ENCODE measurements at regions not wholly inside any gene's neighbourhood (a gene's known extent, or its start where the extent isn't known, plus 50 kb on each side); places are given as distances from the start of the nearest gene placed in this dataset.
"Not testable (repeated sequence)": the region's sequence is repeated elsewhere in the genome, so short reads cannot be mapped to it uniquely, and the experiment has no call there.

DNA sequence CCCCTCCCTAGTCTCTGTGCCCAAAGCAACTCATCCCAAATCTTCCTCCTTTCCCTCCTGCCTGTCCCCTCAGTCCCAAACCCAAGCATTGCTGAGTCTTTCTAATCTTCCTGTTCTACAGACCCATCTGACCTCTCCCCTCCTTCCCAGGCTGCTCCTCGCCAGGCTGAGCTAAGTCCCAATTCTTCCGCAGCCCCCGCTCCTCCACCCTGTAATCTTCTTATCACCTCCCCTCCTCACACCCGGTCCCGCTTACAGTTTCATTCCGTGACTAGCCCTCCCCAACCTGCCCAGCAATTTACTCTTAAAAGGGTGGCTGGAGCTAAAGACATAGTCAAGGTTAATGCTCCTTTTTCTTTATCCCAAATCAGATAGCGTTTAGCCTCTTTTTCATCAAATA, 86.8 kb upstream of the ALDH3B2 start:
- BruUV-seq (replicated peaks); H3K27me3 Mint-ChIP-seq (ENCODE audit: insufficient read depth, unreplicated experiment); intact Hi-C loops (cut with micrococcal nuclease; ENCODE audit: unreplicated experiment); H3K27ac Mint-ChIP-seq (ENCODE audit: unreplicated experiment); H3K9me3 Mint-ChIP-seq (ENCODE audit: unreplicated experiment); CTCF ChIA-PET; H3K9me3 ChIP-seq; H3K4me3 ChIP-seq (ENCODE audit: low read depth, low read length); DNase-seq; POLR2A ChIA-PET; H3K36me3 Mint-ChIP-seq (ENCODE audit: insufficient read depth, unreplicated experiment); H3K4me3 Mint-ChIP-seq (ENCODE audit: unreplicated experiment); H3K36me3 ChIP-seq (ENCODE audit: control insufficient read depth, insufficient read depth, low read length); H3K27me3 ChIP-seq (replicated peaks; ENCODE audit: control insufficient read depth, insufficient read depth, low read length): not testable (repeated sequence)
- H3K4me1 ChIP-seq = peaks cover 44% of the 10 kb centered on the region
- H3K4me1 Mint-ChIP-seq (ENCODE audit: low read depth, unreplicated experiment) = peaks cover 50% of the 10 kb centered on the region

DNA sequence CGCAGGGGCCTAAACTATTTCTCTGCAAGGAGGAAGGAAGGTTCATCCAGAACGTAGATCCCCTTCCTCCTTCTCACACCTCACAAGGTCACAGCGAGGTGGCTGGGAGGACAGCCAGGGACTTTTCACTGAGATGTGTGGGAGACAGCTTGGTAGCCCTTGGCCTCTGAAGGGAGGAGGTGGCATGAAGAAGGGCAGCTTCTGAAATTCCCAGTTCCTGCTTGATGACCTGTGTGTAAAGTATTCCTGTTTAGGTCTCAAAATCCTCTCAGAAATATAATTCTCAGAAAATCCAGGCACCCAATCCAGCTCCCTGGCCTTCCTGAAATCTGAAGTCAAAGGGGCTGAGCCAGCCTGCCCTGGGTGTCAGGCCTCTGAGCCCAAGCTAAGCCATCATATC, 84.9 kb upstream of the ALDH3B2 start:
- H3K36me3 Mint-ChIP-seq (ENCODE audit: insufficient read depth, unreplicated experiment); BruUV-seq (replicated peaks); H3K36me3 ChIP-seq (ENCODE audit: control insufficient read depth, insufficient read depth, low read length); H3K4me3 Mint-ChIP-seq (ENCODE audit: unreplicated experiment); H3K27me3 ChIP-seq (replicated peaks; ENCODE audit: control insufficient read depth, insufficient read depth, low read length); DNase-seq; H3K4me3 ChIP-seq (ENCODE audit: low read depth, low read length); H3K9me3 Mint-ChIP-seq (ENCODE audit: unreplicated experiment); H3K9me3 ChIP-seq; POLR2A ChIA-PET; H3K27me3 Mint-ChIP-seq (ENCODE audit: insufficient read depth, unreplicated experiment); CTCF ChIA-PET: not testable (repeated sequence)
- Mint-ChIP-seq H3K27ac (ENCODE audit: unreplicated experiment) (peak overlapping the region; percentile 90), H3K4me1 (ENCODE audit: low read depth, unreplicated experiment) (peaks cover 53% of the 10 kb centered on the region)
- intact Hi-C loops (cut with micrococcal nuclease; ENCODE audit: unreplicated experiment) = loop anchor here (5.0 kb wide), 1 partner anchor 33 kb away; no protein-coding TSS in a partner anchor
- peaks cover 50% of the 10 kb centered on the region for H3K4me1 ChIP-seq

DNA sequence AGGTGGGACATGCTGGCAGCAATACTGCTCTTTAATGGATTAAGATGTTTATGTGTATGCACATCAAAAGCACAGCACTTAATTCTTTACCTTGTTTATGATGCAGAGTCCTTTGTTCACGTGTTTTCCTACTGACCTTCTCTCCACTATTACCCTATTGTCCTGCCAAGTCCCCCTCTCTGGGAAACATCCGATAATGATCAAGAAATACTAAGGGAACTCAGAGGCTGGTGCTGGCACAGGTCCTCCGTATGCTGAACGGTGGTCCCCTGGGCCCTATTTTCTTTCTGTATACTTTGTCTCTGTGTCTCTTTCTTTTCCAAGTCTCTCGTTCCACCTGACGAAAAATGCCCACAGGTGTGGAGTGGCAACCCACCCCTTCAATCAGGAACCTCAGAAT, 84.0 kb upstream of the ALDH3B2 start:
- intact Hi-C loops (cut with micrococcal nuclease; ENCODE audit: unreplicated experiment) = loop anchor here (1.0 to 5.0 kb wide), 3 partner anchors 21 to 34 kb away; no protein-coding TSS in a partner anchor
- POLR2A ChIA-PET; H3K36me3 Mint-ChIP-seq (ENCODE audit: insufficient read depth, unreplicated experiment); H3K9me3 Mint-ChIP-seq (ENCODE audit: unreplicated experiment); H3K27me3 Mint-ChIP-seq (ENCODE audit: insufficient read depth, unreplicated experiment); H3K9me3 ChIP-seq; CTCF ChIA-PET; DNase-seq; H3K27me3 ChIP-seq (replicated peaks; ENCODE audit: control insufficient read depth, insufficient read depth, low read length); H3K36me3 ChIP-seq (ENCODE audit: control insufficient read depth, insufficient read depth, low read length): not testable (repeated sequence)
- Mint-ChIP-seq H3K27ac (ENCODE audit: unreplicated experiment) (peak overlapping the region; percentile 90), H3K4me3 (ENCODE audit: unreplicated experiment) (peak overlapping the region; percentile 59), H3K4me1 (ENCODE audit: low read depth, unreplicated experiment) (peaks cover 52% of the 10 kb centered on the region)
- H3K4me3 ChIP-seq (ENCODE audit: low read depth, low read length) = 0 out of 2 replicates have a peak overlapping the region, but pooled peaks have one; percentile 8
- peaks cover 54% of the 10 kb centered on the region for H3K4me1 ChIP-seq
- BruUV-seq (replicated peaks) = TSS peak; percentile 86

DNA sequence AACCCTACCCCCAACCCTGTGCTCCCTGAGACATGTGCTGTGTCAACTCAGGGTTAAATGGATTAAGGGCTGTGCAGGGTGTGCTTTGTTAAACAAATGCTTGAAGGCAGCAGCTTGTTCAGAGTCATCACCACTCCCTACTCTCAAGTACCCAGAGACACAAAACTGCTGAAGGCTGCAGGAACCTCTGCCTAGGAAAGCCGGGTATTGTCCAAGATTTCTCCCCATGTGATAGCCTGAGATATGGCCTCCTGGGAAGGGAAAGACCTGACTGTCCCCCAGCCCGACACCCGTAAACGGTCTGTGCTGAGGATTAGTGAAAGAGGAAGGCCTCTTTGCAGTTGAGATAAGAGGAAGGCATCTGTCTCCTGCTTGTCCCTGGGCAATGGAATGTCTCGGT, 83.6 kb upstream of the ALDH3B2 start:
- H3K36me3 ChIP-seq (ENCODE audit: control insufficient read depth, insufficient read depth, low read length); H3K4me3 ChIP-seq (ENCODE audit: low read depth, low read length); BruUV-seq (replicated peaks); H3K27me3 ChIP-seq (replicated peaks; ENCODE audit: control insufficient read depth, insufficient read depth, low read length); CTCF ChIA-PET; POLR2A ChIA-PET; H3K9me3 ChIP-seq; H3K27me3 Mint-ChIP-seq (ENCODE audit: insufficient read depth, unreplicated experiment); H3K36me3 Mint-ChIP-seq (ENCODE audit: insufficient read depth, unreplicated experiment); H3K9me3 Mint-ChIP-seq (ENCODE audit: unreplicated experiment): not testable (repeated sequence)
- H3K4me1 Mint-ChIP-seq (ENCODE audit: low read depth, unreplicated experiment) = peaks cover 57% of the 10 kb centered on the region
- peaks cover 58% of the 10 kb centered on the region for H3K4me1 ChIP-seq
- intact Hi-C loops (cut with micrococcal nuclease; ENCODE audit: unreplicated experiment) = loop anchor here (1.0 to 5.0 kb wide), 3 partner anchors 21 to 34 kb away; no protein-coding TSS in a partner anchor
- peak overlapping the region; percentile 90 for H3K27ac Mint-ChIP-seq (ENCODE audit: unreplicated experiment)
- DNase-seq = peak; percentile 88 to 94
- peak overlapping the region; percentile 59 for H3K4me3 Mint-ChIP-seq (ENCODE audit: unreplicated experiment)

DNA sequence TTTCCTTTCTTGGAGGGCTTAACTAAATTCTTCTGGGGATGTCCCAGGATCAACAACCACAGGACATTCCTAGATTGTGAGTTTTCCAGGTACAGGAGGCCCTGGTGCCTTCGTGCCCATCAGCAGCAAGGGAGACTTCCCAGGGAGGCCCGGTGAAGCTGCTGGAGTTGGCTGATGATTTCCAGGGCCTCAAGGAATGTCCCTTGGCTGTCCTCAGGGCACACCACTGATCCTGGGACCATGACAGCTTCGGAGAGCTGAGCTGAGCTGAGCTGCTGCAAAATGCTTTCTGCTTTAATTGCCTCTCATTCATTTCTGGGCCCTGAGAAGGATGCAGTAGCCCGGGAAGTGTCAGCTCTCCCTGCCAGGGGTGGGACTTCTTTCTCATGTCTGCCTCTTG, 79.4 kb upstream of the ALDH3B2 start:
- intact Hi-C loops (cut with micrococcal nuclease; ENCODE audit: unreplicated experiment); H3K27me3 Mint-ChIP-seq (ENCODE audit: insufficient read depth, unreplicated experiment); POLR2A ChIA-PET; H3K9me3 ChIP-seq; H3K36me3 Mint-ChIP-seq (ENCODE audit: insufficient read depth, unreplicated experiment); H3K4me3 ChIP-seq (ENCODE audit: low read depth, low read length); CTCF ChIA-PET; BruUV-seq (replicated peaks); H3K27me3 ChIP-seq (replicated peaks; ENCODE audit: control insufficient read depth, insufficient read depth, low read length); H3K4me3 Mint-ChIP-seq (ENCODE audit: unreplicated experiment); H3K9me3 Mint-ChIP-seq (ENCODE audit: unreplicated experiment); H3K36me3 ChIP-seq (ENCODE audit: control insufficient read depth, insufficient read depth, low read length): not testable (repeated sequence)
- peaks cover 35% of the 10 kb centered on the region for H3K4me1 ChIP-seq
- peak in 1 of 2 experiments; percentile 64 for DNase-seq
- peaks cover 37% of the 10 kb centered on the region for H3K4me1 Mint-ChIP-seq (ENCODE audit: low read depth, unreplicated experiment)
- peak overlapping the region; percentile 18 for H3K27ac Mint-ChIP-seq (ENCODE audit: unreplicated experiment)

All from Caco-2 (cell line).